ENCODE measurements at regions not wholly inside any gene's neighbourhood (a gene's known extent, or its start where the extent isn't known, plus 50 kb on each side); places are given as distances from the start of the nearest gene placed in this dataset.

DNA sequence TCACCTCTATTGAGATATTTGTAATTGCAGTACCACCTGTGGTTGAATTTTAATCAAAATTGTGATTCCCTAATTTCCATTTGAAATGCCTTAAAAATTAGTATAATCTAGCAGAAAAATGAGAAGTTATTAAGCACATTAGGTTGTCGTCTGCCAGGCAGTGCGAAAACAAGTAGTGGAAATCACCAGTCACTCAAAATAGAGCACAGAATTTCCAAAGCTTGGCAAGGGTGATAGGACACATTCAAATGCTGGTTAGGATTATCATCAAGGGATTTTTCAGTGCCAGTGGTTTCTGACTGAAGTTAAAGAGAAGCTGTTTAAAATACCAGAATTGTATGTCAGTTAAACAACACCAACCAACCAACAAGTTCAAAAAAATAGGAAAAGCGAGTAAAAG is 97.8 kb downstream of the PLK2 start:
- no peaks in the 10 kb centered on the region for H3K27me3 ChIP-seq (ENCODE audit: control insufficient read depth, insufficient read depth, low read length)
- H3K4me3 ChIP-seq (ENCODE audit: low read depth, low read length): no peak overlapping the region
- TF ChIP-seq, protein P1, sequence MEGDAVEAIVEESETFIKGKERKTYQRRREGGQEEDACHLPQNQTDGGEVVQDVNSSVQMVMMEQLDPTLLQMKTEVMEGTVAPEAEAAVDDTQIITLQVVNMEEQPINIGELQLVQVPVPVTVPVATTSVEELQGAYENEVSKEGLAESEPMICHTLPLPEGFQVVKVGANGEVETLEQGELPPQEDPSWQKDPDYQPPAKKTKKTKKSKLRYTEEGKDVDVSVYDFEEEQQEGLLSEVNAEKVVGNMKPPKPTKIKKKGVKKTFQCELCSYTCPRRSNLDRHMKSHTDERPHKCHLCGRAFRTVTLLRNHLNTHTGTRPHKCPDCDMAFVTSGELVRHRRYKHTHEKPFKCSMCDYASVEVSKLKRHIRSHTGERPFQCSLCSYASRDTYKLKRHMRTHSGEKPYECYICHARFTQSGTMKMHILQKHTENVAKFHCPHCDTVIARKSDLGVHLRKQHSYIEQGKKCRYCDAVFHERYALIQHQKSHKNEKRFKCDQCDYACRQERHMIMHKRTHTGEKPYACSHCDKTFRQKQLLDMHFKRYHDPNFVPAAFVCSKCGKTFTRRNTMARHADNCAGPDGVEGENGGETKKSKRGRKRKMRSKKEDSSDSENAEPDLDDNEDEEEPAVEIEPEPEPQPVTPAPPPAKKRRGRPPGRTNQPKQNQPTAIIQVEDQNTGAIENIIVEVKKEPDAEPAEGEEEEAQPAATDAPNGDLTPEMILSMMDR (IDR thresholded peaks at IDR 0.05; ENCODE audit: insufficient read depth, low read length, poor library complexity, severe bottlenecking): no peak

DNA sequence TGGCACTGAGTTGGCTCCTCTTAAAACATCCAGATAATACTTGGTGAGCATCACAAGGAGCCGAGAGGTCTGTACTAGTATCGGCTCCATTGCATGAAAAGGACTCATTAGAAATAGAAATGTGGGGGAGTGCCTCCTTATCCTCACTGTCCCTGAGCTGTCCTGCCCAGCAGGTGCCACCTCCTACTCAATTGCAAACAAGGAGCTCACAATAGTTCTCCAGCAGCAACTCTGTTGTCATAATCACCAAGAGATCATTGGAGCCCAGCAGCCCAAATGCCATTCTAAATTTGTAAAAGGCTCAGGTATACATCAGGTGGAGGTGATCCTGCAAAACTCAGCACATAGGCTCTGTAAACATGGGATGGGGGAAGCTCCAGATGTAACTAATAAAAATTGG is 99.1 kb downstream of the PLK2 start:
- no peak for DNase-seq (ENCODE audit: low read depth)
- no peaks in the 10 kb centered on the region for H3K27me3 ChIP-seq (ENCODE audit: control insufficient read depth, insufficient read depth, low read length)
- no peak overlapping the region for H3K4me3 ChIP-seq (ENCODE audit: low read depth, low read length)
- TF ChIP-seq, protein P1 (IDR thresholded peaks at IDR 0.05; ENCODE audit: insufficient read depth, low read length, poor library complexity, severe bottlenecking): no peak
- no peaks in the 10 kb centered on the region for H3K36me3 ChIP-seq (ENCODE audit: control insufficient read depth, insufficient read depth, low read length)

More for the DNA sequence above, 97.8 kb downstream of the PLK2 start:
- no peak for DNase-seq (ENCODE audit: low read depth)
- H3K36me3 ChIP-seq (ENCODE audit: control insufficient read depth, insufficient read depth, low read length): no peaks in the 10 kb centered on the region

DNA sequence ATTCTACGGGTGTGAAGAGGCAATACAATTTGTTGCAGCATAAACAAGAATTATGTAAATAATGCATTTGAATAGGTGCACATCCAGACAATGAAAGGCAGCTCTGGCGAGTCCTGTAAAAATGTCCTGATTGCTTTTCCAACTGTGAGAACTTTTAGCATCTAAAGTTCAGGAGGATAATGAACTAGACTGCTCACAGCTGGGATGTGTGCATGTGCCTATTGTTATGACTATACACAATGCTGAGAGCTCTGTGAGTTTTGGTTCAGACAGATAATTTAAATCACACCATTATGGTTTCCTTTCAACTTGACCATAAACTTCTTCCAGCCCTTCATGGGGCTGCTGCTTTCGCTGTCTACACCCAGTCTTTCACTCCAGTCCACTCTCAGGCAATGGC is 99.9 kb downstream of the PLK2 start:
- Histone ChIP-seq H3K36me3 (ENCODE audit: control insufficient read depth, insufficient read depth, low read length) (no peaks in the 10 kb centered on the region), H3K27me3 (ENCODE audit: control insufficient read depth, insufficient read depth, low read length) (no peaks in the 10 kb centered on the region), H3K4me3 (ENCODE audit: low read depth, low read length) (no peak overlapping the region)
- TF ChIP-seq, protein P1 (IDR thresholded peaks at IDR 0.05; ENCODE audit: insufficient read depth, low read length, poor library complexity, severe bottlenecking): no peak
- no peak for DNase-seq (ENCODE audit: low read depth)

DNA sequence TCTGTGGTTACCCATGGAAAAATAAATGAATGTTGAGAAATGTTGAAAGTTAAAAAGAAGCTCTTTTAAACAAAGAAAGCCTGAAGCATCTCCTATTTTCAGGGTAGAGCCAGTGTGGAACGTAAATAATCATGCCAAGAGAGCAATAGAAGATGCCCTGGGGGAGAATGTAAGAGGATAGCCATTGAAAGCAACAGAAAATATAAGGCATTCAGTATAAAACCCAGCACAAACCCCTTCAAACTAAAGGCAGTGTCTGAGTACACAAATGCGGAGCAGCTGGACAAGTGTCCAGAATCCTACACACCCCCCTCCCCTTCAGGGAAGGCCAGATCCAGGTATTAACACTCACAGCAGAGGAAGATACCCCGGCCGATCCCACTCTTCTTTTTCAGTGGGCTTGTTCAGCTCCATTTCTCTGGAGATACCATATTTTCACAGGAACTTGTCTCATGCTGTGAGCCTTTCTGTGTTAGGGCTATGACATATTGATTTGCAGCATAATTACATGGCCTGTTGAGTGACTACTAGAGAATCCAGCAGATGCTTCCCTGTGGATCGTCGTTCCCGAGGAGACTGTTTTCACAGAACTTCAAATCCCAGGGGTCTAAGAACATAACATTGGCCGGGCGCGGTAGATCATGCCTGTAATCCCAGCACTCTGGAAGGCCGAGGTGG is 101.2 kb downstream of the PLK2 start:
- TF ChIP-seq, protein P1 (IDR thresholded peaks at IDR 0.05; ENCODE audit: insufficient read depth, low read length, poor library complexity, severe bottlenecking): no peak
- Histone ChIP-seq H3K4me3 (ENCODE audit: low read depth, low read length) (no peak overlapping the region), H3K36me3 (ENCODE audit: control insufficient read depth, insufficient read depth, low read length) (no peaks in the 10 kb centered on the region), H3K27me3 (ENCODE audit: control insufficient read depth, insufficient read depth, low read length) (no peaks in the 10 kb centered on the region)
- DNase-seq (ENCODE audit: low read depth): no peak

DNA sequence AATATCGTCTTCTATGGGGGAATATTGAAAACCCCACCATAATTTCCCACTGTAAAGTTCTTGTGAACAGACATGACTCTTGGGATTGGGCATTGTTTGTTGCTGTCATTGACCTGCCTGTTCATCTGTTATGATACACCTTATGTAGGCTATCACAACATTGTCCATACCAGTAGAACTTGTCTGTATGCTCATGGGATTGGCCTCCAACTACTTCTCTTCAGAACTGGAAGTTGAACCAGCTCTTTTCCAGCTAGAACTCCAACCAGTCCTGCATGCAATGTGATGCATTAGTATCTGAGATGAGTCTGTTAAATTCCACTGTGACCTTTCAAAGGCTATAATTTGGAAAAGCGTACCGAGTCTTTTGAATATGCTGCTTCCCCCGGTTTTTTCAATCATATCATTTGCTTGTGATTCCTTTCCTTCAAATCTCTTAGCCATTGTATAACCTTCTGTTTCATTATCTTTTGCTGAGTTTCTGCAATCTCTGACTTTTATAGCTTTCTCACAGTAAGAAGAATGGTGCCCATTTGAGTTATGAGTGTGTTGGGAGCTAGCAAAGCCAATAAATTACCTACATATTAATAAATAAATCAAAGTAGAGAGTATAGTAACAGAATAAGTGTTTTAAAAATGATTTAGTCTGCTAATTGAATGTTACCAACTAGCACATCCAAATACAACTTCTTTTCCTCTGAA is 101.9 kb downstream of the PLK2 start:
- H3K36me3 ChIP-seq (ENCODE audit: control insufficient read depth, insufficient read depth, low read length): no peaks in the 10 kb centered on the region
- H3K4me3 ChIP-seq (ENCODE audit: low read depth, low read length): no peak overlapping the region
- no peaks in the 10 kb centered on the region for H3K27me3 ChIP-seq (ENCODE audit: control insufficient read depth, insufficient read depth, low read length)
- TF ChIP-seq, protein P1 (IDR thresholded peaks at IDR 0.05; ENCODE audit: insufficient read depth, low read length, poor library complexity, severe bottlenecking): no peak
- DNase-seq (ENCODE audit: low read depth): no peak
